ENCODE measurements at regions not wholly inside any gene's neighbourhood (a gene's known extent, or its start where the extent isn't known, plus 50 kb on each side); places are given as distances from the start of the nearest gene placed in this dataset.

GRCh38 chr5:103706939-103707682 is 144.5 kb upstream of the NUDT12 start:
- no peaks in the 10 kb centered on the region for H3K27me3 Mint-ChIP-seq (ENCODE audit: unreplicated experiment)
- intact Hi-C loops (cut with micrococcal nuclease; ENCODE audit: unreplicated experiment), result no loop called here
- no peak overlapping the region for H3K4me3 Mint-ChIP-seq (ENCODE audit: low read depth, unreplicated experiment)
- no peak for TF ChIP-seq CTCF (IDR thresholded peaks at IDR 0.05; ENCODE audit: unreplicated experiment)
- BruUV-seq (replicated peaks), result no TSS peak
- CTCF ChIA-PET, result no interaction called here
- no peak for DNase-seq
- H3K9me3 Mint-ChIP-seq (ENCODE audit: low read depth, unreplicated experiment), result no peaks in the 10 kb centered on the region
- H3K4me1 Mint-ChIP-seq (ENCODE audit: low read depth, unreplicated experiment), result no peaks in the 10 kb centered on the region
- H3K36me3 Mint-ChIP-seq (ENCODE audit: insufficient read depth, unreplicated experiment), result no peaks in the 10 kb centered on the region
- no peak overlapping the region for H3K27ac Mint-ChIP-seq (ENCODE audit: unreplicated experiment)

GRCh38 chr5:103703617-103704016 is 141.0 kb upstream of the NUDT12 start:
- H3K27me3 Mint-ChIP-seq (ENCODE audit: unreplicated experiment), result no peaks in the 10 kb centered on the region
- H3K36me3 Mint-ChIP-seq (ENCODE audit: insufficient read depth, unreplicated experiment), result no peaks in the 10 kb centered on the region
- intact Hi-C loops (cut with micrococcal nuclease; ENCODE audit: unreplicated experiment), result no loop called here
- no peak overlapping the region for H3K27ac Mint-ChIP-seq (ENCODE audit: unreplicated experiment)
- no peak overlapping the region for H3K4me3 Mint-ChIP-seq (ENCODE audit: low read depth, unreplicated experiment)
- no peak for DNase-seq
- H3K4me1 Mint-ChIP-seq (ENCODE audit: low read depth, unreplicated experiment), result no peaks in the 10 kb centered on the region
- BruUV-seq (replicated peaks), result no TSS peak
- no peak for TF ChIP-seq CTCF (IDR thresholded peaks at IDR 0.05; ENCODE audit: unreplicated experiment)
- H3K9me3 Mint-ChIP-seq (ENCODE audit: low read depth, unreplicated experiment), result no peaks in the 10 kb centered on the region
- CTCF ChIA-PET, result interaction anchor here (0.7 kb wide), 1 partner anchor 151 kb away, joined by 4 read pairs; no protein-coding TSS in a partner anchor

GRCh38 chr5:103693517-103693916 is 130.9 kb upstream of the NUDT12 start:
- Mint-ChIP-seq H3K27ac (ENCODE audit: unreplicated experiment) (no peak overlapping the region), H3K36me3 (ENCODE audit: insufficient read depth, unreplicated experiment) (no peaks in the 10 kb centered on the region), H3K27me3 (ENCODE audit: unreplicated experiment) (no peaks in the 10 kb centered on the region), H3K4me1 (ENCODE audit: low read depth, unreplicated experiment) (no peaks in the 10 kb centered on the region), H3K4me3 (ENCODE audit: low read depth, unreplicated experiment) (no peak overlapping the region), H3K9me3 (ENCODE audit: low read depth, unreplicated experiment) (no peaks in the 10 kb centered on the region)
- no peak for DNase-seq
- CTCF ChIA-PET, result no interaction called here
- intact Hi-C loops (cut with micrococcal nuclease; ENCODE audit: unreplicated experiment), result loop anchor here (5.0 kb wide), 1 partner anchor 359 kb away; no protein-coding TSS in a partner anchor
- no TSS peak for BruUV-seq (replicated peaks)
- no peak for TF ChIP-seq CTCF (IDR thresholded peaks at IDR 0.05; ENCODE audit: unreplicated experiment)

- DNase-seq, result no peak
- BruUV-seq (replicated peaks), result no TSS peak
- CTCF ChIA-PET, result no interaction called here
Measured at GRCh38 chr5:103690676-103691075, 128.1 kb upstream of the NUDT12 start.

More at GRCh38 chr5:103690676-103691075, 128.1 kb upstream of the NUDT12 start:
- H3K27ac Mint-ChIP-seq (ENCODE audit: unreplicated experiment), result no peak overlapping the region
- no peaks in the 10 kb centered on the region for H3K4me1 Mint-ChIP-seq (ENCODE audit: low read depth, unreplicated experiment)
- no peaks in the 10 kb centered on the region for H3K36me3 Mint-ChIP-seq (ENCODE audit: insufficient read depth, unreplicated experiment)
- no peaks in the 10 kb centered on the region for H3K27me3 Mint-ChIP-seq (ENCODE audit: unreplicated experiment)
- intact Hi-C loops (cut with micrococcal nuclease; ENCODE audit: unreplicated experiment), result loop anchor here (5.0 kb wide), 1 partner anchor 362 kb away; no protein-coding TSS in a partner anchor
- H3K4me3 Mint-ChIP-seq (ENCODE audit: low read depth, unreplicated experiment), result no peak overlapping the region
- TF ChIP-seq CTCF (IDR thresholded peaks at IDR 0.05; ENCODE audit: unreplicated experiment), result no peak
- no peaks in the 10 kb centered on the region for H3K9me3 Mint-ChIP-seq (ENCODE audit: low read depth, unreplicated experiment)

Data from Calu3 (cell line).